Fibroblast of skin of right biceps (primary cell): ENCODE measurements at regions not wholly inside any gene's neighbourhood (a gene's known extent, or its start where the extent isn't known, plus 50 kb on each side); places are given as distances from the start of the nearest gene placed in this dataset.
"Not testable (repeated sequence)": the region's sequence is repeated elsewhere in the genome, so short reads cannot be mapped to it uniquely, and the experiment has no call there.

Experiments used
- DNase-seq: peaks from one replicate; pipeline ENCODE4 v3.0.0-alpha.2; 2013

DNA sequence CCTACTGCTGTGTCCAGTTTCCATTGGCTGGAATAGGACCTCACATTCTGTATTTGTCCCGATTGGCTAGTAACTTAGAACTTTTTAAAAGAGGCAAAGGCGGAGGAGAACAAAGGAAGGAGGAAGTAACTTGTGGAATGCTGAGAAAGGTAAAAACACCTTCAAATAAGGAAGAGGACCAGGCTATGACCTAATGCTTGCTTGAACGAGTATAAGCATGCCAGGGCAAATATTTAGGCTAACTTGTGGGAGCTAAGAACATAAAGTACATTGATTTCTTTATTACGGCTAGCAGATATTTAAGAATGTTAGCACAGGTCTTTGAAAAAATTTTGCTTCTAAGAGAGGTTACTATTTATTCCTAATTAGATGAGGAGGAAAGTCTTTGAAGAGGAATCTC lies 214.5 kb upstream of the CENPE start:
- DNase-seq: not testable (repeated sequence)

DNA sequence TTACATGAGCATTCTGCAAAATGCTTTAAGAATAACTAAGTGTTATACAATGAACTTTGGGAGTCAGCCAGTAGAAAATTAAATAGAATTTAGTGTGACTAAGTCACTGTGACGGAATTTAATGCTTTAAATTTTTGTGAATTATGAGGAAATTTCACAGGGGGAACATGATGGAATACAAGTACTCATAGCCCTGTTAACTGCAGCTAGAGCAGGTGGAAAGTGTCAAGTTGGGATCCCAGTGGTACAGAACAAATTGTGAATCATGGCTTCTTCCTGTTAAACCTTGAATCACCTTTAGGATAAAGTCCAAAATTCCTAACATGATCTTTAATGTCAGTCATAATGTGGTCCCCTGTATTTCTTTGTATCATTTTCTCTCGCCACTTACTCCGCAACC lies 212.2 kb upstream of the CENPE start:
- no peak for DNase-seq

DNA sequence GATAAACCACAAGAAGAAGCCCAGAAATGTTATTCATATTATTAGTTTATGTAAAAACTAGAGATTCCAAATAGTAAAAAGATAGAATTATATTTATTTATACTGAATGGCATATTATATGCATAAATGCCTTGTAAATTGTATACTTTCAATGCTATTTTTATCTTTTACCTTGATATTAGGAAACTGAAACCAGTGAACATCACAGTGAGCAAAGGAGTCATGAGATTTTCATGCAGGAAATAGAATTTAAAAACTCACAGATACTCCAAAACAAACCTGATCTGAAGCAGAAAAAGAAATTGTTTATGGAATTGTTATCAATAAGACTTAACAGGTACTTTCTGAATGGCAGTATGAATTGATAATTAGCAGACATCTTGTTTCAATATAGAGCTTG lies 207.3 kb upstream of the CENPE start:
- DNase-seq: no peak

DNA sequence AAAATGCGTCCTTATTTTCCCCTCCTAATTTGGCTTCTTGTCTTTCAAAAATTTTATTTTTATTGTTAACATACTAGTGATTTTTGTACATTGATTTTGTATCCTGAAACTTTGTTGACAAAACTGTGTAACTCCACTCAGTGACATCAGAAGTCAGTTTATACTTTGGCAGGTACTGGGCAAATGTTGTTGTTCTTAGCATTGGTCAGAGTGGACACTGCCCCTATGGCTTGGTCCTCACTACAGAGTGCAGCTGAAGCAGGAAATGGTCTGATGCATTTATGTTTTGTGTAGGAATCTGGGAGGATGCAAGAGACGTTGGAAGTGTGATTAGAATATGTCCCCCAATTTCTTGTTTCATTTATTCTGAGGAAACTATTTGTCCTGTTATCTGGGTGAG lies 205.5 kb upstream of the CENPE start:
- DNase-seq: no peak

DNA sequence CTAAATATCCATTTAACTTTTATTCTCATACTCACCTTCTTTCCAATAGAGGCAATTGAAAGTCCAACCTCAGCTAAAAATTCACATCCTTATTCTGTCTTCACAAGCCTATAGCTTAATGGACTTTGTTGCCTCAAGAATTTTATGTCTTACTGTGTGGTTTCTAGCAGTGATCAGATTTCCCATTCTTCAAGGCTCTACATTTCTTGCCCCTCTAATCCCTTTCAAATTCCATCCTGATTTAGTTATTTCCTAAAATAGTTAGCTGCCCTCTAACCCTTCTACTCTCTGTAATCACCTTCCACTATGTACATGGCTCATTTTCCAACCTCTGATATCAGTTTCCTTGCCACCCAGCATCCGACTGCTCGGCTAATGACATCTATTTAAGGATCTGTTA lies 204.1 kb upstream of the CENPE start:
- no peak for DNase-seq

DNA sequence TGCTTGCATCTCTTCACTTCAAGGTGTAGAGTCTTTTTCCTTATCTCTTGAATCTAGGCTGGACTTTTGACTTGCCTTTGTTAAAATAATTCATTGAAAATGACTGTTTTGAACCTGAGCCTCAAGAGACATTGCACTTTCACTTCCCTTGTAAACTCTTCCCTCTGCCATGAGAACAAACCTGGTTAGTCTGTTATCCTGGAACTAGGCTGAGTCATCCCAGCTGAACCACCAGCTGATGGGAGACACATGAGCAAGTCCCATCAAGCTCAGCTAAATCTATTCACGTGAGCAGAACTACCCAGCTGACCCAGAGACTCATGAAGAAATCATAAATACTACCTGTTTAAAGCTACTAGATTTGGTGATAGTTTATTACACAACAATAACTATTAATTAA lies 202.3 kb upstream of the CENPE start:
- DNase-seq: no peak

DNA sequence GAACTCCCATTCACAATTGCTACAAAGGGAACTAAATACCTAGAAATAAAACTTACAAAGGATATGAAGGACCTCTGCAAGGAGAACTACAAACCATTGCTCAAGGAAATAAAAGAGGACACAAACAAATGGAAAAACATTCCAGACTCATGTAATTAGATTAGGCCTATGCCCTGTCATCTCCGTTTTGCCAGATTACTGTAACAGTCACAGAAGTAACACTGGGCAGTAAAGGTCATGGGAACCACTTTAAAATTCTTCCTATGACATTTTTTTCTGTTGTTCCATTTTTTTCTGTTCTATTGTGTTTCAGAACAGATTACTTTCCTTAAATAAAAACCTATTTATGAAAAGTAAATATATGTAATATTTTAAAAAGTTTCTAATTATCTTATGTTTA lies 199.4 kb upstream of the CENPE start:
- DNase-seq: no peak

DNA sequence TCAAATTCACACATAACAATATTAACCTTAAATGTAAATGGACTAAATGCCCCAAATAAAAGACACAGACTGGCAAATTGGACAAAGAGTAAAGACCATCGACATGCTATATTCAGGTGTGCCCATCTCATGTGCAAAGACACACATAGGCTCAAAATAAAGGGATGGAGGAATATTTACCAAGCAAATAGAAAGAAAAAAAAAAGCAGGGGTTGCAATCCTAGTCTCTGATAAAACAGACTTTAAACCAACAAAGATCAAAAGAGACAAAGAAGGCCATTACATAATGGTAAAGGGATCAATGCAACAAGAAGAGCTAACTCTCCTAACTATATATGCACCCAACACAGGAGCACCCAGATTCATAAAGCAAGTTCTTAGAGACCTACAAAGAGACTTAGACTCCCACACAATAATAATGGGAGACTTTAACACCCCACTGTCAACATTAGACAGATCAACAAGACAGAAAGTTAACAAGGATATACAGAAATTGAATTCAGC lies 189.4 kb upstream of the CENPE start:
- DNase-seq: not testable (repeated sequence)

DNA sequence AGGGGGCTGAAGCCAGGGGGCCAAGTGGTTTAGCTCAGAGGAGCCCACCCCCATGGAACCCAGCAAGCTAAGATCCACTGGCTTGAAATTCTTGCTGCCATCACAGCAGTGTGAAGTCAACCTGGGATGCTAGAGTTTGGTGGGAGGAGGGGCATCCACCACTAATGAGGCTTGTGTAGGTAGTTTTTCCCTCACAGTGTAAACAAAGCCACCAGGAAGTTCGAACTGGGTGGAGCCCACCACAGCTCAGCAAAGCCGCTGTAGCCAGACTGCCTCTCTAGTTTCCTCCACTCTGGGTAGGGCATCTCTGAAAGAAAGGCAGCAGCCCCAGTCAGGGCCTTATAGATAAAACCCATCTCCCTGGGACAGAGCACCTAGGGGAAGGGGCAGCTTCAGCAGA lies 187.4 kb upstream of the CENPE start:
- not testable (repeated sequence) for DNase-seq

DNA sequence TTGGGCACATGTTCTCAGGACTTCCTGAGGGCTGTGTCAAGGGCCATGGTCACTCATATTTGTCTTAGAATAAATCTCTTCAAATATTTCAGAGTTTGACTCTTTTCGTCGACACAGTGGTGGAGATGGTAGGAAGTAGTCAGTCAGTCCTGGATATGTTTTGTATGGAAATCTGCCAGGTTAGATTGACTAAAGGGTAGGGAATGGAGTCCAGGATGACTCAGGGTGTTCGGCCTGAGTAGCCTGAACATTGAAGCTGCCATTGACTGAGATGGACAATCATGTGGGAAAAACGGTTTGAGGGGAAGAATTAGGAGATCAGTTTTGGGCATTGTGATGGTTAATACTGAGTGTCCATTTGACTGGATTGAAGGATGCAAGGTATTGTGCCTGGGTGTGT lies 177.1 kb upstream of the CENPE start:
- peak; percentile 18 for DNase-seq

DNA sequence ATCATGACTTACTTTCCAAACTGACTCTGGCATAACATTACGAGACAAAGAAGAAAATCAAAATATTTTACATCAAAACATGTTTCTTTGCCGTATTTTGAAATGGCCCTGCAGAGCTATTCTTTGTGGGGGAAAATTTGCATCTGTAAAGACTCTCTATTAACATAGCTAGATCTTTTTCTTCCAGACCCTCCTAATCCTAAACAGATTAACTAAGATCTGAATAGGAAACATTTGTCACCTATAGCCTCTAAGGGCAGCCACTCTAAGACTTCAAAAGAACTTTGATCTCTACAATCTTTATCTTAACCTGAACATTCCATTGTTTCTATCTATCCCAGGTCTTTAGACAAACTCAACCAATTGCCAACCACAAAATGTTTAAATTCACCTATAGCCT lies 176.6 kb upstream of the CENPE start:
- no peak for DNase-seq

DNA sequence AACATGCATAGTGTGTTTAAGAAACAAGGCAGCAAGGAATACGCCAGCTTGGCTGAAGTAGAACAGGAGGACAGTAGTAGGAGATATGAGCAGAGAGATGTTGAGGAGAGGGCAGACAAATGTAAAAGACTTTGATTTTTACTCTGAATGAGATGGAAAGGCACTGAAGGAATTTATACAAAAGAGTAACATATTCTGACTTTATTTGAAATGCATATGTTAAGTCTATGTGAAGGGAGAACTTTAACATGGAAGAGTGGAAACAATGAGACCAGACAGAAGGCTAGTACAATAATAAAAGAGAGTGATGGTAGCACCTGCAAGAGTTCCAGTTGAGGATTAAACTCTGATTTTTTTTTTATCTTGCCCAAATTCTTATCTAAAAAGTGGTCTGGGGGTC lies 176.2 kb upstream of the CENPE start:
- DNase-seq: no peak

DNA sequence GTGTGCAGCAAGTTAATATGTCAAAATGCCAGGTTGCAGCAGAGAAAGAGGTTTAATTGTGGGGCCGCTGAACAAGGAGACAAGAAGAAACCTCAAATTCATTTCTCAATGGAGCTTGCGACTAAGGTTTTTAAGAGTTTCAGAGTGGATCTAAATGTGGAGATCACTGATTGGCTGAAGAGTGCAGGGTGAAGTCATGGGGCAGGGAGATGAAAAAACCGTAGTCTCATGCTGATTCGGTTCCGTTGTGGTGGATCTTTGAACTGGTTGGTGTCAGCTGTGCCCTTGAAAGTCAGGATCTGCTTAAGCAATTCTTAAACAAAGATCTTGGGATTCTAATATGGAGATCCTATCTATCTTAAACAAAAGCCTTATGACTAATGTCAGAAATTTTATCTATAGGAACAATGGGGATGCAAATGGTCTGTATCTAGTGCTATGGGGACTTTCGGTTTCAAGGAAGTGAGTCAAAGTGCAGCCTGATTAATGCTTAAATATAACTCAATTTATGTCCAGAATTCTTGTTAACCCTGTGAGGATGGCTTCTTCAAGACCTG lies 173.9 kb upstream of the CENPE start:
- DNase-seq: no peak

DNA sequence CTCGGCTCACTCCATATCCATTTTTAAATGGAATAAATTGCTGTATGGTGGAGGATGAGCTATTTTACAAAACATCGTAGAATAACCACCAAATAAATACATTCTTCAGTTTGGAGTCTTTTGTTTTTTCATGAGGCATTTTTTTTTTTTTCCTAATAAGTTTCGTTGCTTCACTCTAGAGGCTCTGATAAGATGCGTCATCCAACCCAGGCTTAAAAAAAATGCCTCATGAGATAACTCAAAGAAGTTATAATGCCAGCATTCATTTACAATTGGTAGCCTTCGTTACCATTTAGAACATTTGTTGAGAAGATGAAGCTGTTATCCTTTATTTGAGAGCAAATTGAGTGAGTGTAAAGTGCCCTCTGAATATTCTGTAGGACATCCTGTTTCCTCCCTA lies 172.2 kb upstream of the CENPE start:
- no peak for DNase-seq

DNA sequence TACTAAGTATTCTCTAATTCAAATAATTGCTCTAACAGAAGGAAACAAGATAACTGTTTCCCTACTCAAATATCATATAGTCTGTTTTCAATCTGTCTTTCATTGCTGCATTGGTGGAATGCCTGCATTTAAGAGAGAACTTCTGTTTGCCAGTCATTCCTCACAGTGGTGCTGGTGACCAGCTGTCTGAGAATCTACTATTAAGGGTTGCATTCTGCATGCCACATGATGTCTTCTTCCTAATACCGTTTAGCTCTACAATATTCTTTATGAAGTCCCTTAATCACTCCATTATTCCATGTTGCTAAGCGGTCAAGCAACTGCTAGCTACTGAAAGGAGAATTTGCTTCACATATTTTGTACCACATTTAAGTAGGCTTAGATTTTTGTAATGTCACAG lies 167.1 kb upstream of the CENPE start:
- no peak for DNase-seq

DNA sequence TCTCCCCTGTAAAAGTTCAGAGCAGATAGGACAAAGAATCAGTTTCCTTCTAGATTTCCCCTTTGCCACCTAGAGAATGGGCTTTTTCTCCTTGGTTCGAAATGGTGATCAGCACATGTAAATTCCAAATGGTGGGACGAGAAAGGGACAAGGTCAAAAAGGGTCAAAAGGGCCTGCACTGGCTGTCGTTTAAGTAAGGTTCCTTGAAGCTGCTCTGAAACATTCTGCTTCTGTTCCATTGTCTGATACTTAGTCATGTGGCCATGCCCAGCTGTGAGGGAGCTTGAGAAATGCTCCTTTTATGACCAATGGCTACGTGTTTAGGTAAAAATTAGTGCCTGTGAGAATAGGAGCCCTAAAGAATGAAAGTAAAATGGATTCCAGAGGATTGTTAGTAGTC lies 165.9 kb upstream of the CENPE start:
- DNase-seq: no peak

DNA sequence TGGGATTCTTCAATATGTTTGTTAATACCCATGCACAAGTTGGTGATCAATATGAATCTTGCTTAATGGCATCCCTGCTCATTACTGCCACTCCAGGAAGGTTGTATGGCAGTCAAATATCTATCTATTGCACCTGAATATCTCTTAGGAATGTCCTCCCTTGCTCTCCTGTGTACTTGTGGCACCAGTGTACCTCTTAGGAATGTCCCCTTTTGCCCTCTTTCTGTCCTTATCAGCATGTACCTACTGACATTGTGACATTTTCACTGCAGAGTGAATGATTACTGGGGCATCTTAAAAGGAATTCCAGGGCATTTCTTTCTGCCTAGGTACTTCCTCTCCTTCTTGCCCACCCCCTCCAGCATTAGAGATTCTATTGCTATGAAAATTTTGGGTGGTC lies 163.8 kb upstream of the CENPE start:
- no peak for DNase-seq

DNA sequence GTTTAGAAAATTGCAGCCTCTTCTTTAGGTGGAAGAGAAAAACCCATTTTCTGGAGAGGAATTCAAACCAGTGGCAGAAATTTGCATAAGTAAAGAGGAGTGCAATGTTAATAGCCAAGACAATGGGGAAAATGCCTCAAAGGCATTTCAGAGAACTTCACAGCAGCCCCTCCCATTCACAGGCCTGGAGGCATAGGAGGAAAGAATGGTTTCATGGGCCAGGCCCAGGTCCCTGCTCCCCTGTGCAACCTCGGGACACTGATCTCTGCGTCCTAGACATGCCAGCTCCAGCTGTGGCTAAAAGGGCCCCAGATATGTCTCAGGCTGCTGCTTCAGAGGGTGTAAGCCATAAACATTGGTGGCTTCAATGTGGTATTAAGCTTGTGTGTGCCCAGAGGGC lies 161.8 kb upstream of the CENPE start:
- no peak for DNase-seq

DNA sequence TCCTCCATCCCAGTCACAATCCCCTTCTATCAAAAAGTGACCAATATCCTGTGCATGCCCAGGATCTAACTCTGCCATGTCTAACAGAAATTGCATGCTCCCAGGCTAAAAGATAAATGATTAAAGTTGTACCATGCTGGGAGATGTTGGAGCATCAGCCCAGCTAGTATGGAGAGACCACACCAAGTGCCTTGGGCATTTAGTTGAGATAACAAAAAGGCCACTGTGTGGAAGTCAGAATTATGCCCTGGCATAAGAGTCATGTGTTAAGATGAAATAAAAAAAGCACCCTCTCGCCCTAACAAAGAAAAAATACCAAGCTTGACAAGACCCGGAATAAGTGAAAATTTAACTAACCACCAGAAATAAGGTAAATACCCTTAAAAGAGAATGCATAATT lies 155.9 kb upstream of the CENPE start:
- no peak for DNase-seq

DNA sequence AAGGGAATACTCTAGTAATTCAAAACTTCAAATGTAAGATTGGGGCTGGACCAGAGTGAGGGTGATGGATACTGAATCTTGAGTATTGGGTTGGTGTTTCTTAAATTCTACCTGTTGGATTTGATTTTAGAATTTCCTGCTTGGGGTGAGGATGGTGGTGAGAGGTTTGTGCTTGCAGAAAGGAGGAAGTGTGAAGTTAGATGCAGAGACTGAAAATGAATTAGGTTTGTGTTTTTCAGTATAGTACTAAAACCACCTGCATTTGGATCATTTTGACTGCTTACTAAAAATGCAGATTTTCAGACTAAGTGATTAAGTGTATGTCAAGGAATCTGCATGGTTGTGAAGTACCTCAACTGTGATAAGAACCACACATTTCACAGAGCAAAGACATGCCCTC lies 131.5 kb upstream of the CENPE start:
- no peak for DNase-seq

DNA sequence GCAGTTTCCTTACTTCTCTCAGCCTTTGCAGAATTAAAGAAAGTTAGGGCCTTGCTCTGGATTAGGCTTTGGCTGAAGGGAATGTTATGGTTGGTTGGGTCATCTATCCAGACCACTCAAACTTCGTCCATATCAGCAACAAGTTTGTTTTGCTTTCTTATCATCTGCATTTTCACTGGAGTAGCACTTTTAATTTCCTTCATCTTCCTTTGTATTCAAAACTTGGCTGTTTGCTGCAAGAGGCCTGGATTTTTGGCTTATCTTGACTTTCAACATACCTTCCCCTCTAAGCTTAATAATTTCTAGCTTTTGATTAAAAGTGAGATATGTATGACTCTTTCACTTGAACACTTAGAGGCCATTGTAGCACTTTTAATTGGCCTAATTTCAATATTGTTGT lies 126.7 kb upstream of the CENPE start:
- DNase-seq: no peak

DNA sequence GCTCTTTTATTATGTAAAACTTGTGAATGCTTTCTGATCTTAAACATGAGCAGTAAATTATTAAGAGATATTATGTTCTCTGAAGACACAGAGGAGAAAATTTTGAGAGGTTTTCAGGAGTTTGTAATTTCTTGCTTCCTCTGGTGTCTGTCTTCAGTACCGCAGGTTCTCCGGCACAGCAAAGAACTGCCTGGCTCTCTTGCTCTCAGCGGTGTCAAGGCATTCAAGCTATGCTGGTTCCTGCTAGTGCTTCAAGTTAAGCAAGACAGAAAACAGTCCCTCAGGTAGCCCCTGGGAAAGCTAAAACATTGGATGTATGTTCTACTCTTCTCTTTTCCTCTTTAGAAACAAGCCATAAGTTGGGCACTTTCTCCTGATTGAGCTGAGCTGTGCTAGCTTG lies 120.2 kb upstream of the CENPE start:
- no peak for DNase-seq

DNA sequence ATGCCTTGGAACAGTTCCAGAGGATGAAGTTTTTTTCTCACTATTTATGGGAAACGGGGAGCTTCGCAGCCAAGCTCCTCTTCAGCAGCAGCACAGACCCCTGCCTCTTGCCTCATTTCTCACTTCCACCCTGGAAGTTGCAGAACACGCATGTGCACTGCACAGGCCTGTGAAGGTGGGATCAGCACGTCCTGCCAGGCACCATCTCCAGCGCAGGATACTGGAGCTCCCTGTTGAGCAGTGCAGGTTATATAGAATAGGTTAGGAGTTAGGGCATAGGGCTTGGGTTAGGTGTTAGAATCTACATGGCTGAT lies 110.1 kb upstream of the CENPE start:
- DNase-seq: no peak

DNA sequence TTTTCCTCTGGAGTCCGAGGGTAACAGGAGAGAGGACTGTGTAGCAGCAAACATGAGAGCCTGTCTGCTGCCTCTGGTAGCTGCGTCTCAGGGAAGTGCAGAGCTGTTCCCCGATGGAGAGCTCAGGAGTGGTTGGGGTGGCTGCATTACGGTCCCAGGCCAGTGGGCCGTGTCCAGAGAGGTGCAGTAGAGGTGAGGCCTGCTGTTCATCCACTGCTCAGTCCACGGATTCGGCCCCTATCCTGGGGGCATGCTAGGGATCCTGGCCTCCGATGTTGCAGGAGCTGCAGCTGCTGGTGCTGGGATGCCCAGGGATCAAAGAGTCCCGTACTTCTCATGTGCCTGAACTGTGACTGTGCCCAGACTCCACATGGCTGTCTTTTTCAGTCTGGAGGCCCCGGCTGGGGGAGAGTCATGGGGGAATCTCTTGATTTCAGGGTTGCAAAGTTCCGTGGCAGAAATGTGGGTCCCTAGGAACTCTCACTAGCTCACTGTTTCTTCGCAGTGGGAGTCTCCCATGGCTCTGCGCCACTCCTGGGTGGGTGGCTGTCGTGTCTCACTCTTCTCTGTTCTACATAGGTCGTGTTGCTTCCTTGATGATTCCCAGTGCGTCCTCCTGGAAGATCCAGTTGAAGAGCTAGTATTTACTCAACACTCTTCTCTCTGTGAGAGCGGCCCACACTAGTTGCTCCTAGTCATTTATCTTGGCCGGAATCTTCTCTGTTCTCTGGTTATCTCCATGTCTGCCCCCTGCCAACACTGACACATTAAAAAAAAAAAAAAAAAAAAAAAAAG lies 109.5 kb upstream of the CENPE start:
- no peak for DNase-seq

DNA sequence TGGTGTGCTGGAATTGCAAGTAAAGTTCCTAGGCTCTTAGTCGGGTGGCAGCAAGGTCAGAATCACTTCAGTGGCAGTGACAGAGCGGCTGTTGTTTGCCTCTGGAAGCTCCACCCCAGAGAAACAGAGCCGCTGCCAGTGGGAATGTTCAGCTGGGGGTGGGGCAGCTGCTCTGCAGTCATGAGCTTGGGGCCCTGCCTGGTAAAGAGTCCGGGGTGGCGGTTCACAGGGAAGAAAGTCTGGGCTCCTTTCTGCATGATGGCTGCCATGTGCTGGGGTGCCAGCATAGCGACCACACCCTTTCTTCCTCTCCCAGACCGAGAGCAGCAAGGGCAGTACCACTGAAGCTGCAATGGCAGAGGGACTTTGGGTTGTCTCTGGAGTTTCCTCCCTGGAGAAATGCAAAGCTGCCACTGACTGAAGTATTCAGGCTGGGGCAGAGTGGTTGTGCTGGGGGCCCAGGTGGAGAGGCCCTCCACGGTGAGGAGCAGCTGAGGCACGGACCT lies 108.8 kb upstream of the CENPE start:
- no peak for DNase-seq
